DOHH2 (cell line): ENCODE measurements at regions not wholly inside any gene's neighbourhood (a gene's known extent, or its start where the extent isn't known, plus 50 kb on each side); places are given as distances from the start of the nearest gene placed in this dataset.

Source experiments
- H3F3A ChIP-seq: fragments of 200-600 bp; sonication (generic), shearing (Covaris generic); 2 replicates; pipeline ENCODE4 v1.6.0; 2016; ENCODE audit warnings: antibody characterized with exemption, mild to moderate bottlenecking; ENCODE audit not compliant: control insufficient read depth, insufficient read depth
- H3K27ac ChIP-seq: fragments of 200-600 bp; sonication (generic); 2 replicates; pipeline ENCODE4 v1.5.1; 2014; ENCODE audit warnings: low read depth, mild to moderate bottlenecking, low read length, moderate library complexity
- H3K27me3 ChIP-seq: fragments of 200-600 bp; sonication (generic); 2 replicates; pipeline ENCODE4 v1.6.1; 2014; ENCODE audit warnings: mild to moderate bottlenecking, low read length, mixed read lengths; ENCODE audit not compliant: control insufficient read depth
- H3K36me3 ChIP-seq: fragments of 200-600 bp; sonication (generic); 2 replicates; pipeline ENCODE4 v1.6.1; 2014; ENCODE audit warnings: mild to moderate bottlenecking, low read length, moderate library complexity, mixed read lengths; ENCODE audit not compliant: control insufficient read depth
- H3K4me1 ChIP-seq: fragments of 200-600 bp; sonication (generic); 2 replicates; pipeline ENCODE4 v1.6.1; 2014; ENCODE audit warnings: mild to moderate bottlenecking, low read length, mixed read lengths; ENCODE audit not compliant: control insufficient read depth
- H3K4me2 ChIP-seq: fragments of 200-600 bp; sonication (generic); 2 replicates; pipeline ENCODE4 v1.6.0; 2014; ENCODE audit warnings: mild to moderate bottlenecking, low read length, moderate library complexity
- H3K4me3 ChIP-seq: fragments of 200-600 bp; sonication (generic); 2 replicates; pipeline ENCODE4 v1.5.1; 2014; ENCODE audit warnings: mild to moderate bottlenecking, low read length, mixed read lengths
- H3K79me2 ChIP-seq: fragments of 200-600 bp; sonication (generic); 2 replicates; pipeline ENCODE4 v1.6.1; 2014; ENCODE audit warnings: mild to moderate bottlenecking, low read length, mixed read lengths; ENCODE audit not compliant: control insufficient read depth
- H3K9me2 ChIP-seq: fragments of 200-600 bp; sonication (generic); replicated peaks from 2 replicates; pipeline ENCODE4 v1.6.1; 2014; ENCODE audit warnings: mild to moderate bottlenecking, low read length, mixed read lengths; ENCODE audit not compliant: control insufficient read depth
- H3K9me3 ChIP-seq: fragments of 200-600 bp; sonication (generic); 2 replicates; pipeline ENCODE4 v1.6.1; 2014; ENCODE audit warnings: antibody characterized with exemption, low read length, mixed read lengths; ENCODE audit not compliant: control insufficient read depth, insufficient read depth
- H4K20me1 ChIP-seq: fragments of 200-600 bp; sonication (generic); 2 replicates; pipeline ENCODE4 v1.6.0; 2014; ENCODE audit warnings: low read depth, mild to moderate bottlenecking, antibody characterized with exemption, low read length, moderate library complexity; ENCODE audit not compliant: control insufficient read depth, insufficient read depth
- EZH2phosphoT487 ChIP-seq: fragments of 200-600 bp; sonication (generic); IDR thresholded peaks from 2 replicates; pipeline ENCODE4 v1.6.1; 2017; ENCODE audit warnings: borderline replicate concordance, mild to moderate bottlenecking, antibody characterized with exemption, low read length, moderate library complexity, mixed read lengths
- TF ChIP-seq, protein P1 (sequence below): fragments of 200-600 bp; sonication (generic); IDR thresholded peaks from one replicate; pipeline ENCODE4 v1.5.1; 2014; ENCODE audit warnings: antibody characterized with exemption, mild to moderate bottlenecking, low read depth, low read length; ENCODE audit not compliant: poor library complexity, severe bottlenecking

DNA sequence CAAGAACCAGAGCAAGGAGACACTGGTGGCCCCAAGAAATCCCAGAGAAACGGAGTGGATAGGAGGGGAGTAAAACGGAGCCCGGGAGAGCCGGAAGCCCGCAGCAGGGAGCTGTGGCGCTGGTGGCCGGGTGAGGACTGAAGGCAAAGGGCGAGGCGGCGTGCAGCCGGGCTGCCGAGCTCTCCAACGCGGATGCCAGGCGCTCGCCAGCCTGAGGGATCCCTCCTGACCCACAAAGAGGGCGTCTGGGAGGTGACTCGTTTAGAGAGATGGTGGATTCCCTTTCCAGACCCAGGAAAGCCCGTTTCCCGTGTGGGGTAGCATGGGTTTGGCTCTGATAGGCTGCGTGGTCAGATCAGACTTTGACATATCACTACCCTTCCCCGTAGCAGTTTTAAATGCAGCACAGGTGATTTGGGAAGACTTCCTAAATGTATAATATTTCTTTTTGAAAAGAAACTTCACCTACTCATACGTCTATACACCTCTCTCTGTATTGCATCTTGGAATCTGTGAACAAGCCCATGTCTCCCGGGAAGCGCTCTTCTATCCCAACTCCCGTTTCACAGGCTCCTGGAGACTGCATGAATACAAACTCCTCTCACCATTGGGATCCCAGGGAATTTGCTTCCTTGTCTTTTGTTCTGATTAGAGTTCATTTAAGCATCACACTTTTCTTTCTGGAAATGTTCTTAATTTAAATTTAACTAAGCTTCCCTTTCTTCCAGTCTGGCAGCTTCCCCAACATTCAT lies 158.1 kb downstream of the C9orf152 start:
- peaks cover 50% of the 10 kb centered on the region for H3K36me3 ChIP-seq
- H3K79me2 ChIP-seq: peaks cover 71% of the 10 kb centered on the region
- no peaks in the 10 kb centered on the region for H3K27me3 ChIP-seq
- no peaks in the 10 kb centered on the region for H3F3A ChIP-seq
- no peaks in the 10 kb centered on the region for H3K9me3 ChIP-seq
- peak overlapping the region; percentile 50 for H3K27ac ChIP-seq
- H3K4me1 ChIP-seq: peaks cover 59% of the 10 kb centered on the region
- H3K4me2 ChIP-seq: peak overlapping the region; percentile 96
- no peak for TF ChIP-seq EZH2phosphoT487
- TF ChIP-seq, protein P1, sequence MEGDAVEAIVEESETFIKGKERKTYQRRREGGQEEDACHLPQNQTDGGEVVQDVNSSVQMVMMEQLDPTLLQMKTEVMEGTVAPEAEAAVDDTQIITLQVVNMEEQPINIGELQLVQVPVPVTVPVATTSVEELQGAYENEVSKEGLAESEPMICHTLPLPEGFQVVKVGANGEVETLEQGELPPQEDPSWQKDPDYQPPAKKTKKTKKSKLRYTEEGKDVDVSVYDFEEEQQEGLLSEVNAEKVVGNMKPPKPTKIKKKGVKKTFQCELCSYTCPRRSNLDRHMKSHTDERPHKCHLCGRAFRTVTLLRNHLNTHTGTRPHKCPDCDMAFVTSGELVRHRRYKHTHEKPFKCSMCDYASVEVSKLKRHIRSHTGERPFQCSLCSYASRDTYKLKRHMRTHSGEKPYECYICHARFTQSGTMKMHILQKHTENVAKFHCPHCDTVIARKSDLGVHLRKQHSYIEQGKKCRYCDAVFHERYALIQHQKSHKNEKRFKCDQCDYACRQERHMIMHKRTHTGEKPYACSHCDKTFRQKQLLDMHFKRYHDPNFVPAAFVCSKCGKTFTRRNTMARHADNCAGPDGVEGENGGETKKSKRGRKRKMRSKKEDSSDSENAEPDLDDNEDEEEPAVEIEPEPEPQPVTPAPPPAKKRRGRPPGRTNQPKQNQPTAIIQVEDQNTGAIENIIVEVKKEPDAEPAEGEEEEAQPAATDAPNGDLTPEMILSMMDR: no peak
- peak overlapping the region; percentile 95 for H3K4me3 ChIP-seq
- peaks cover 6% of the 10 kb centered on the region; the same call in 1 of the 2 replicates for H4K20me1 ChIP-seq
- H3K9me2 ChIP-seq: no peaks in the 10 kb centered on the region

DNA sequence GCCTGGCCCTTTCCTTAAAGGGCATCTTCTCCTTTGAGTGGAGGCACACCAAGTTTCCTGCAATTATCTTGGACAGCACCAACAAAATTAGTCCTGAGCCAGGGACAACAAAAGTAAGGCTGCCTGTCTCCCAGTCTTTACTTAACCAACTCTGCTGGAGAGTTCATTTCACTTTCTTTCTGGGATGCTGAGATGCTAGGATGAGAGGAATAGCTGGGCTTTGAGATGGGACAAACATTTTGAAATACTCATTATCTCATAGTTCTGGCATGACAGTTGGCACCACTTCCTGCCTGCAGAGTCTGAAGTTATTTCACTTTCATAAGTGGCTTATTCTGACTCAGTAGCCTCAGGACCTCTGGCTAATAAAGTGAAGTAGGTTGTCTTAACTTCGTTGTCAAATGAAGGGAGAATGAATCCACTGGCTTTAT lies 157.0 kb downstream of the C9orf152 start:
- H4K20me1 ChIP-seq: peaks cover 6% of the 10 kb centered on the region; the same call in 1 of the 2 replicates
- H3K4me2 ChIP-seq: peak overlapping the region; percentile 96
- no peaks in the 10 kb centered on the region for H3K9me3 ChIP-seq
- H3K9me2 ChIP-seq: no peaks in the 10 kb centered on the region
- no peaks in the 10 kb centered on the region for H3F3A ChIP-seq
- no peaks in the 10 kb centered on the region for H3K27me3 ChIP-seq
- no peak overlapping the region for H3K27ac ChIP-seq
- H3K79me2 ChIP-seq: peaks cover 81% of the 10 kb centered on the region
- peaks cover 56% of the 10 kb centered on the region for H3K36me3 ChIP-seq
- H3K4me1 ChIP-seq: peaks cover 65% of the 10 kb centered on the region
- TF ChIP-seq, protein P1: no peak
- TF ChIP-seq EZH2phosphoT487: no peak
- H3K4me3 ChIP-seq: peak overlapping the region; percentile 95

DNA sequence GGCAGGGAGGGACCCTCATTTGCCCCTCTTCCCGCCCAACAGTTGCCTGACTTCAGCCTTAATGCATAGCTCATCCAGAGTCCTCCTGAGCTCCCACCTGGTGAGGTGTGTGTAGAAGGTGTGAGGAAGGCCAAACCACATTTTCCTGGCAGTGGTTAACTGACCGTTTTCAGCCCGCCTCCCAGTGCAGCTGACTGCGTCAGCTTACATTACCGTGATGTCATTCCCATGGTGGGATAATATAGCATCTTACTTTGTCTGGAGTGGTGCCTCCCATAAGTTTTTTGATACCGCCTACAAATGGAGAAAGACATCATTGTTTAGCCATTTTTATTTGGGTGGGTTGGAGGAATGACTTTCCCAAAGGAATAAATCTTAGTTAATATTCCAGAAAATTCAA lies 151.9 kb downstream of the C9orf152 start:
- Histone ChIP-seq H3K4me2 (peak overlapping the region; percentile 65), H3K4me1 (peaks cover 81% of the 10 kb centered on the region), H3K27ac (peak overlapping the region; percentile 66), H3K9me2 (no peaks in the 10 kb centered on the region), H3F3A (peaks cover 9% of the 10 kb centered on the region; the same call in 1 of the 2 replicates), H4K20me1 (peaks cover 4% of the 10 kb centered on the region; the same call in 1 of the 2 replicates), H3K27me3 (no peaks in the 10 kb centered on the region), H3K4me3 (peak overlapping the region; percentile 48), H3K36me3 (peaks cover 84% of the 10 kb centered on the region), H3K79me2 (peaks cover 99% of the 10 kb centered on the region), H3K9me3 (no peaks in the 10 kb centered on the region)
- TF ChIP-seq, protein P1: no peak
- no peak for TF ChIP-seq EZH2phosphoT487
